ENCODE measurements at regions not wholly inside any gene's neighbourhood (a gene's known extent, or its start where the extent isn't known, plus 50 kb on each side); places are given as distances from the start of the nearest gene placed in this dataset.

DNA sequence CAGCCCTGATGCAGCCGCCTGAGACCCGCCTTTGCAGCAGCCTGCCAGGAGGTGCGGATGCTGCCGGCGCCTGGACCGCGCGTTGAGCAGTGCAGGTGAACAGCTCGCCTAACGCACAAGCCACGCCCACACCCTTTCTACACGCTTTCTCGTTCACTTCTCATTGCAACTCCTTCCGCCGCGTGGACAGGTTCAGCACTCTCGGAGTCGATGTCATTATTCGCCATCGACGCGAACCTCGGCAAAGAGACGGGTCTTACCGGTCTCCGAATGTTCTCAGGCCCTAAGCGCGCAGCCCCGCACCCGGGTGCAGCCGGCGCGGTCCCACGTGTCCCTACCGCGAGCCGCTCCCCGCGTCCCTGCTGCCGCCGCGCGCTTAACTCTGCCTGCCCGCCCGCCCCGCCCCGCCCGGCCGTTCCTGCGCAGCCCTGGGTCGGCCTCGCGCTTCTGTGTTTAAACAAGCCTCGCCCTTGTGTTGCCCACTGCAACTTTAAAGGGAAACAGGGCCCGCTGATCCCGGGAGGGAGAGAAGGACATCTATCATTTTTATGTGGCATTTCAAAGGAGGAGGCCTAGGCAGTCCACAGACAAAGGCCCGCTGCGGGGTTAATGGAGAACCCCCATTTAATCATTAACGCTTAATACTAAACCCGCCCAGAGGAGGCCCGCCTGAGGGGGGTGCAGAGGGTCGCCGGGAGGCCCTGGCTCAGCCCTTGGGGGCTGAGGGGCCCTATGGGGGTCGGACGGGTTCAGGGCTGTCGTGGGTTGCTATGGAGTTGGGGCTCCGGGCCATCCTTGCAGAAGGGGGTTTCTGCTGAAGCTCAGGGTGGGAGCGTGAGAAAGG is 128.5 kb downstream of the WDR11 start:
- H3K27ac Mint-ChIP-seq: no peak overlapping the region
- peaks cover 4% of the 10 kb centered on the region for H3K9me3 Mint-ChIP-seq (ENCODE audit: low read depth)
- H3K4me1 Mint-ChIP-seq (ENCODE audit: low read depth): peaks cover 4% of the 10 kb centered on the region

DNA sequence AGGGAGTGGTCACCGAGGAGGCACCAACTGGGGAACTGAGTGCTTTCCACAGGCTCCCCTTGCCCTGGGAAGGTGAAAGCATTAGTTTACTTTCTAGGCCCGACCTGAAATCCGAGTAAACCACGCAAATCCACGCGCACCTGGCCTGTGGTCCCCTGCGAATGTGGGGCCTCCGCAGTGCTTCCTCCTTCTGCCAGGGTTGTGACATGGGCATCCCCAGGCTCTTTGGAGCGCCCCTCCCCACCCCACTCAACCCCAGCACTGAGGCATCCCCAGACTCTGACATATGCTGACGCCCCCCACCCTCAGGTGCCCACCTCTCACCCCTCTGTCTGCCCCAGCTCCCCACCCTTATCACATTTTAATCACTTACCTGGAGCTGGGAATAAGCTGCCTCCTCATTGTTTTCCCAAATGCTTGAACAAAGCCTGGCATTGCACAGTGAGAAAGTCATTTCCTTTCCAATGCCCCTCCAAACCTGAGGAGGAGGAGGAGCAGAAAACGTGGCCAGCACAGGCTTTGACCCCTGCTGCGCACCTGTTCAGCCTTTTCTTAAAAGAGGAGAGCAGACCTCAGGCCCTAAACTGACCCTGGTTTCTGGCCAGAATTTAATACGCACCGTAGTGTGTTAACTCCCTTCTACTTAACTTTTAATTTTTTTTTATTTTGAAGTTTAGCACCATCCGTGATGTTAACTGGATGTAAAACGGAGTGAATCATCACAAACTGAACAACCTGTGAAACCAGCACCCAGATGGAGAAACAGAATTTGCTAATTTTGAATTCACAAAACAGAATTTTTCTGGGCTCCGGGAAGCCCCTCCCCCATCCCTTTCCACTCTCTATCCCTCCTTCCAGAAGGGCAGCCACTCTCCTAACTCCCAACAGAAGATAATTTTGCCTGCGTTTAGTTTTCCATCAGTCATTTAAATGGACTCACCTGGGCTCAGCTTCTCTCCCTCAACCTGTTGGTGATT is 129.4 kb downstream of the WDR11 start:
- Mint-ChIP-seq H3K4me1 (ENCODE audit: low read depth) (peaks cover 4% of the 10 kb centered on the region), H3K9me3 (ENCODE audit: low read depth) (no peaks in the 10 kb centered on the region), H3K4me3 (no peak overlapping the region), H3K27ac (no peak overlapping the region), H3K36me3 (no peaks in the 10 kb centered on the region), H3K27me3 (peaks cover 33% of the 10 kb centered on the region)

More for the DNA sequence above, 128.5 kb downstream of the WDR11 start:
- Mint-ChIP-seq H3K36me3 (no peaks in the 10 kb centered on the region), H3K4me3 (peak overlapping the region; percentile 27), H3K27me3 (peaks cover 35% of the 10 kb centered on the region)

DNA sequence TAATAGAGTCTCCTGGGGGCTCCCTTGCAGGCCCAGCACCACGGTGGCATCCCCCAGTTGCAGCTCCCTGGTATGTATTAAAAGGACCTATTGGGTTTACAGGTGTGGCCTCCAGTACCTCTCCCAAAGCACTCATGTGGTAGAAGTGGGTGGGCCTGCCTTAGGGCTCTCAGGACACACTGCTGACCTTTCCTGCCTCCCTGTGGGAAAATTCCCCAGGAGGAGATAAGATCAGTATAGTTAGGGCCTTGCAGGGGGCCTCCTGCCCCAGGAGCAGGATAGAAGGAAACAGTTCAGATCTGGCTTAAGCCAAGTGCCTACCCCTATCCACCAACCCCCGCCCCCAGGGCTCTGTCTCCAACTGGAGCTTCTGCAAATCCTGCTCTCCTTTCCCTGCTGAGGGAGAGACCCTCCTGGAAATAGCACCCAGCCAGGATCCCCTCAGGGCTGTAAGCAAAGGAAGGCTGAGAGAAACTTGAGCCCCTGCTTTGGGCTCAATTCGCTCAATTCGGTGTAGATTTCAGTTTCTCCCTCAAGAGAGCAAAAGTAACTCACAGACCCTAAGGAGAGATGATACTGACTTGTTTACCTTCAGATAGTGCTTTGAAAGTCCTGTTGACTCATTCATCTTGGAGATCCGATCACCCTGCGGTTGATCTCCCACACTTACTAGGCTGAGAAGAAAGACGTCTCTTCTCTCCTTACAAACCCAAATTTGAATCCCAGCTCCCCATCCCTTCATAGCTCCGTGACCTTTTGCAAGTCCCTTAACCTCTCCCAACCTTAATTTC is 130.6 kb downstream of the WDR11 start:
- Mint-ChIP-seq H3K4me1 (ENCODE audit: low read depth) (peaks cover 4% of the 10 kb centered on the region), H3K9me3 (ENCODE audit: low read depth) (no peaks in the 10 kb centered on the region), H3K36me3 (no peaks in the 10 kb centered on the region), H3K27me3 (peaks cover 25% of the 10 kb centered on the region), H3K27ac (no peak overlapping the region), H3K4me3 (no peak overlapping the region)

DNA sequence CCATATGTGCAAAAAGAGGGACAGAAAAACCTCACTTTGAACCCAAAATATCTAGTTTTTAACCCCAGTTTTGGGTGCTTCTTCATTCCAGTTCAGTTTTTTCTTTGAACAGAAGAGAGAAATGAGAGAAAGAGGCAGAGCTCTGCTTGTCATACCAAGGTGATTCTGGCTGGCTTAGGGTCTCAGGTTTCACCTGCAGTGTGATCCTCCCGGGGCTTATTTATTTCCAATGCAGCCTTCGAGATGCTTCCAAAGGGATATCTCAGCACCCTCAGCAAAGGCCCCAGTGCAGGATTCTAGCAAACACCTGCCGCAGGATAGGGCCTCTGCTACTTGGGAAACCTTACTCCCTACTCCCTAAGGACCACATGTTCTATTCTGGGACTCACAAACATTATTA is 131.3 kb downstream of the WDR11 start:
- H3K9me3 Mint-ChIP-seq (ENCODE audit: low read depth): no peaks in the 10 kb centered on the region
- peaks cover 27% of the 10 kb centered on the region for H3K27me3 Mint-ChIP-seq
- H3K4me3 Mint-ChIP-seq: no peak overlapping the region
- no peak overlapping the region for H3K27ac Mint-ChIP-seq
- H3K4me1 Mint-ChIP-seq (ENCODE audit: low read depth): peaks cover 7% of the 10 kb centered on the region
- no peaks in the 10 kb centered on the region for H3K36me3 Mint-ChIP-seq

DNA sequence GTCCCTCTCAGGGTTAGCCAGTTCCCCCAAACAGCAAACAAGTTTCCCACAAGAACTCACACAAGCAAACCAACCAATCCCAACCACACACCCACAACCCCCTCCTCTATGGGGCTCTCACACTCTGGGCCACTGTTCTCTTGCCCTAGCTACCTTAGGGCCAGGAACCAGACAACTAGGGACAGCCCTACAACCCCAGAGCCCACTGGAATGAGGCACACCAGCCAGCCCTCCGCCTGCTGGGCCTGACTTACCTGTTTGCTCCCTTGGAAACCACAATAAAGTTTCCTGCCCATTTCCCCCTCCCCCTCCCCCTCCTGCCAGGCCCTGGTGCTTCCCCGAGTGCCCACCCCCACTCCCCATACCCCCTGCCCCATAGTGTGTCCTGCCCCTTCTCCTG is 132.6 kb downstream of the WDR11 start:
- no peaks in the 10 kb centered on the region for H3K9me3 Mint-ChIP-seq (ENCODE audit: low read depth)
- peaks cover 19% of the 10 kb centered on the region for H3K27me3 Mint-ChIP-seq
- H3K36me3 Mint-ChIP-seq: no peaks in the 10 kb centered on the region
- peaks cover 7% of the 10 kb centered on the region for H3K4me1 Mint-ChIP-seq (ENCODE audit: low read depth)
- no peak overlapping the region for H3K4me3 Mint-ChIP-seq
- no peak overlapping the region for H3K27ac Mint-ChIP-seq

DNA sequence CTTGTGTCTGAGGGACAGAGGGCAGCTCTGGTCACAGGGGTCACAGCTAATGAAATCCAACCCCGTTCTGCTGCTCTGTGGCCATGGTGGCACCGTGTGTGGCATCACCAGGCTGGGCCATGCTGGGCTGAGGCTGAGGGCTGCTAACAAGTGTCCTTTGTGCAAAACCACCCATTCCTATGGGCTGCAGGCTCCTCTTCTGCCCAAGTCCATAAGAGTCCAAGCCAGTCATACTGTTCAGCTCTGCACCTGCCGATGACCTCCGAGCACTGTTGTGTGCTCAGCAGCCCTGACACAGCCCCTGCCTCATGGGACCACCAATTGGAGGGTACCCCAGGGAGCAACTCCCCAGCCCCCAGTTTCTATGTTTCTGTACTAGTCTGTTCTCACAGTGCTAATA is 133.1 kb downstream of the WDR11 start:
- Mint-ChIP-seq H3K4me1 (ENCODE audit: low read depth) (peaks cover 6% of the 10 kb centered on the region), H3K36me3 (no peaks in the 10 kb centered on the region), H3K27me3 (peaks cover 18% of the 10 kb centered on the region), H3K27ac (no peak overlapping the region), H3K4me3 (no peak overlapping the region), H3K9me3 (ENCODE audit: low read depth) (no peaks in the 10 kb centered on the region)

DNA sequence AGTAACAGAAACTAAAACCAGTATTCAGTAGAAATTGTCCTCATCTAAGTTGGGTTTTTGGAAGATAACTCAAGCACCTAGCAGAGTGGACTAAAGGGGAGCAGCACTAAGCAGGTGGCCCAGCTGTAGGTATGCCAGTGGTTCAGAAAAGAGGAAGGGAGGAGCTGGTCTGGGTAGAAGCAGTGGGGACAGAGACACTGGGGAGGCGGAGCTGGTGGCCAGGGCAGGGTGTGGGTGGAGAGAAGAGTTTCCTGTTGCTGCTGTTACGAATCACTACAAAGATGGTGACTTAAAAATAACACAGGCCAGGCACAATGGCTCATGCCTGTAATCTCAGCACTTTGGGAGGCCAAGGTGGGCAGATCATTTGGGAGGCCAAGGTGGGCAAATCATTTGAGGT is 136.2 kb downstream of the WDR11 start:
- Mint-ChIP-seq H3K9me3 (ENCODE audit: low read depth) (no peaks in the 10 kb centered on the region), H3K4me3 (no peak overlapping the region), H3K27ac (no peak overlapping the region), H3K27me3 (peaks cover 9% of the 10 kb centered on the region), H3K4me1 (ENCODE audit: low read depth) (peaks cover 3% of the 10 kb centered on the region), H3K36me3 (no peaks in the 10 kb centered on the region)

DNA sequence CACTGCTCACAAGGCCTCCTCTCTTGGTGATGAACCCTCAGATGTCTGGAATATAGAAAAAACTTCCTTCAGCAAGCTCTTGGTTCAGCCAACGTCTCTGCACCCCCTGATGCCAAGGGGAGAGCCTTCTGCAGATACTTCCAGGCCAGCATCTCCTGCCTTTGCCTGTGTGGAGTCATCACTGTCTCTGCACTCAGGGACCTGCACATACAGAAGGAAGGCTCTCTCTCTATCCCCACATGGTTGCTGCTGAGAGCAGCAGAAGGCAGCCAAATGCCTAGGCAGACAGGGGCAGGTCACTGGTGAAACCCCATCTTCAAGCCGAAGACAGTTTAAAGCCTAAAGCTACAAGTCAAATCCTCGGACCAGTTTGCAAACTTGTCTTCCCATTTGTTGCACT is 137.6 kb downstream of the WDR11 start:
- H3K9me3 Mint-ChIP-seq (ENCODE audit: low read depth): no peaks in the 10 kb centered on the region
- no peaks in the 10 kb centered on the region for H3K36me3 Mint-ChIP-seq
- H3K27me3 Mint-ChIP-seq: peaks cover 9% of the 10 kb centered on the region
- H3K4me3 Mint-ChIP-seq: no peak overlapping the region
- peaks cover 3% of the 10 kb centered on the region for H3K4me1 Mint-ChIP-seq (ENCODE audit: low read depth)
- no peak overlapping the region for H3K27ac Mint-ChIP-seq

DNA sequence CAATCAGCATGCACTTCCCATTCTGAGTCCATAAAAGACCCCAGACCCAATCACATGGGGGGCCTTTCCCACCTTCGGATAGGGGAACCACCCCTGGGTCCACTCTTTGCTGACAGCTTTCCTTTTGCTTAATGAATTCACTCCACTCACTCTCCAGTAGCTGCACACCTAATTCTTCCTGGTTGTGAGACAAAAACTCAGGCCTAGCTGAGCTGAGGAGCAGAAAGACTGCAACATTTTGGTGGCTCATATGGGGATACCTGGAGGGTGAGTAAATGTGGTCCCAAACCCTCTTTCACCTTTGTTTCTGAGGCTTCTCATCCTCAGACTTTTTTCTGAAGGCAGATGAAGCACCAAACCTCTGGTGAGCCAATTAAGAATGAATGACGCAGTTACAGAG is 138.1 kb downstream of the WDR11 start:
- no peak overlapping the region for H3K27ac Mint-ChIP-seq
- no peaks in the 10 kb centered on the region for H3K36me3 Mint-ChIP-seq
- no peaks in the 10 kb centered on the region for H3K9me3 Mint-ChIP-seq (ENCODE audit: low read depth)
- peaks cover 9% of the 10 kb centered on the region for H3K27me3 Mint-ChIP-seq
- no peak overlapping the region for H3K4me3 Mint-ChIP-seq
- H3K4me1 Mint-ChIP-seq (ENCODE audit: low read depth): peaks cover 3% of the 10 kb centered on the region

DNA sequence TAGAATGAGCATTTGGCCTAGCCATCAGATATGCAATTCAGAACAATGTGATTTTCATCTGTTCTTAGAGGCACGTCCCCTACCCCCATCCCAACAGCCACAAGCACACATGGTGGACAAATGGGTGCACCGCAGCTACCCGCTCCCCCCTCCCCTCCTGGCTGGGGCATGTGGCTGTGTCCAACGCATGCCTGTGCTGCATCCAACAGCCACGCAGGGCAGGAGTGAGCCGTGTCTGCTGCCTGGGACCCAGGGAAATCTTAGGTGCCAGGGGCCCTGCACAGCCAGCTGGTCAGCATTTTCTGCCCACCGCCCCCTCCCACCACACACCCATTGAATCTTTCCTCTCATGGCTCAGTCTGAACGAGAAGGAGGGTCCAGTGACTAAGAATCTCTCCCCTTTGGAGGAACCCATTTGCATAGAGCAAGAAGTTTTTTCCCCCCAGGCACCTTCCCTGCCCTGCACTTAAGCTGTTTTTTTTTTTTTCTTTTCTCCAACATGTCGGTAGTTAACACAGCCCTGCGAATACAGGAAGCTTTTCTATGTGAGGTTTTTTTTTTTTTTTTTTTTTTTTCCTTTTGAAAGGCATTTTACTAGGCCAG is 138.9 kb downstream of the WDR11 start:
- Mint-ChIP-seq H3K4me1 (ENCODE audit: low read depth) (peaks cover 3% of the 10 kb centered on the region), H3K36me3 (no peaks in the 10 kb centered on the region), H3K9me3 (ENCODE audit: low read depth) (no peaks in the 10 kb centered on the region), H3K27me3 (peaks cover 7% of the 10 kb centered on the region), H3K4me3 (no peak overlapping the region), H3K27ac (no peak overlapping the region)

DNA sequence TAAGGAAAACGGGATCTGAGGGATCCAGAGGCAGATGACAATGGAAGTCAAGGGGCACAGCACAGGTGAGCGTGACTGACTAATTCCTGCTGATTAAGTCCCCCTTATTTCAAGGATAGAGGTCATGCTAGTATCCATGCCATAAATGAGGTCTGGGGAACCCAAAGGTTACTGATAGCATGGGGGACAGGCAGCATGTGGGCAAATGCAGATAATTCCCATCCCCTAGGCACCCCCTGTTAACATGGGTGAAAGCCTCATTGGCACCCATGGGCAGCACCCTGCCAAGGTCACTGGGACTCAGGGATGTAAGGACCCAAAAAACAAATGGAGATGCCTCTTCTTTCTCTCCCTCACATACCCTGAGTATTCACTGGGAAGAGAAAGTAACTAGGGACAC is 139.7 kb downstream of the WDR11 start:
- peaks cover 3% of the 10 kb centered on the region for H3K4me1 Mint-ChIP-seq (ENCODE audit: low read depth)
- H3K27ac Mint-ChIP-seq: no peak overlapping the region
- no peaks in the 10 kb centered on the region for H3K36me3 Mint-ChIP-seq
- H3K27me3 Mint-ChIP-seq: peaks cover 7% of the 10 kb centered on the region
- H3K9me3 Mint-ChIP-seq (ENCODE audit: low read depth): no peaks in the 10 kb centered on the region
- H3K4me3 Mint-ChIP-seq: no peak overlapping the region

DNA sequence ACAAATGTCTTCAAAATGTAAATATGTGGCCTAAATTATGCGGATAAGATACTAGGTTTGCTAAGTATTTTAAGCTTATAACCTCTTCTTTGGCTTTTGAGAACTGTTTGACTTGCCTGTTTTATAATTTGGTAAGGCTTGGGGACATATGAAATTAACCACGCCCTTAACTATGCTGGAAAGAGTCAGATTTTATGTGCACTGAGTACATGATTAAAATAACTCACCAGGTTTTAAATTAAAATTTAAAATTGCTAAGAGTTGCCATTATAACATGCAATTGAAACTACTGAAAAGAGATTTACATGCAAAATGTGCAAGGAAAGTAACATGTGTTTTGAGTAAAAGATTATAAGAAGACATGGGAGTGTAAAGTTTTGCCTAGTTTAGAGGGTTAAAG is 141.9 kb downstream of the WDR11 start:
- H3K36me3 Mint-ChIP-seq: no peaks in the 10 kb centered on the region
- no peaks in the 10 kb centered on the region for H3K9me3 Mint-ChIP-seq (ENCODE audit: low read depth)
- no peak overlapping the region for H3K27ac Mint-ChIP-seq

DNA sequence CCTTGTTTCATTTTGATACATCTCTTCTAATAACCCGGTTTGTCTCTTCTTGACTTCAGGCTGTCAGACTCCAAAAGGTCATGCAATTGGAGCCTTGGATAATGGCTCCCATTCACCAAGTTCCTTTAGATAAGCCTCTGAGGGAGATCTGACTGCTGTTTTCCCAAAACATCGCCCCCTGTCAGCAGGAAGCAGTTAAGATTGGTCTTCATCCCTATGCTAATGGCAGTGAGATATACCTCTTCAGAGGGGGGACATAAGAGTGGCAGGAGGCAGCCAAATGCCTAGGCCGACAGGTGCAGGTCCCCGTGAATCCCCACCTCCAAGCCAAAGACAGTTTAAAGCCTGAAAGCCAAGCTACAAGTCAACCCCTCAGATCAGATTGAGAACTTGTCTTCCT is 144.6 kb downstream of the WDR11 start:
- H3K9me3 Mint-ChIP-seq (ENCODE audit: low read depth): no peaks in the 10 kb centered on the region

More for the DNA sequence above, 141.9 kb downstream of the WDR11 start:
- Mint-ChIP-seq H3K27me3 (peaks cover 1% of the 10 kb centered on the region), H3K4me1 (ENCODE audit: low read depth) (no peaks in the 10 kb centered on the region), H3K4me3 (no peak overlapping the region)

DNA sequence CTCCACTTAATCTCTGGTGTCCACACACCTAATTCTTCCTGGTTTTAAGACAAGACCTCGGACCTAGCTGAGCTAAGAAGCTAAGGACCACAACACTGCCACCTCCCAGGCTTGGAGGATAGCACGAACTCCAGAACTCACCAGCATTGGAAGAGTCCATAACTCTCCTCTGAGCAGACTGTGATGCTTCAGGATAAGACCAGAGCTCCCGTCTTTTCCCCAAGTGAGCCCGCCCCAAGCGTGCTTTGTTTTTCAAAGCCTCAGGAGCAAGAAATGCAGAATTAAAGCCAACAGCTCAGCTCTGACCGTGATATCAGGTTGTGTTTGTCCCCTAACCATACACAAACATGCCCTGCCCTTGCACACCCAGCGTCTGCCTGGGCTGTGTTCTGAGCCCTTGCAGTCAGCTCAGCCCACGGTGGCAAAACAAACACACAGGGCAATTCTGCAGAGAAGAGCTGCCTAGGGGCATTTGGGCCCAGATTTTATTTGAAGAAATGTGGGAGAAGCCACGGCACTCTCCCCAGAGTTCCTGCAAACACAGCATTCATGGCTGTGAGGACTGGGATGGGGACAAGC is 145.4 kb downstream of the WDR11 start:
- H3K27ac Mint-ChIP-seq: no peak overlapping the region
- H3K4me3 Mint-ChIP-seq: no peak overlapping the region
- peaks cover 1% of the 10 kb centered on the region for H3K27me3 Mint-ChIP-seq
- no peaks in the 10 kb centered on the region for H3K4me1 Mint-ChIP-seq (ENCODE audit: low read depth)
- H3K36me3 Mint-ChIP-seq: no peaks in the 10 kb centered on the region
- no peaks in the 10 kb centered on the region for H3K9me3 Mint-ChIP-seq (ENCODE audit: low read depth)

More for the DNA sequence above, 144.6 kb downstream of the WDR11 start:
- peaks cover 1% of the 10 kb centered on the region for H3K27me3 Mint-ChIP-seq
- H3K27ac Mint-ChIP-seq: no peak overlapping the region
- no peaks in the 10 kb centered on the region for H3K36me3 Mint-ChIP-seq
- H3K4me1 Mint-ChIP-seq (ENCODE audit: low read depth): no peaks in the 10 kb centered on the region
- H3K4me3 Mint-ChIP-seq: no peak overlapping the region
